ENCODE measurements at regions not wholly inside any gene's neighbourhood (a gene's known extent, or its start where the extent isn't known, plus 50 kb on each side); places are given as distances from the start of the nearest gene placed in this dataset.

DNA sequence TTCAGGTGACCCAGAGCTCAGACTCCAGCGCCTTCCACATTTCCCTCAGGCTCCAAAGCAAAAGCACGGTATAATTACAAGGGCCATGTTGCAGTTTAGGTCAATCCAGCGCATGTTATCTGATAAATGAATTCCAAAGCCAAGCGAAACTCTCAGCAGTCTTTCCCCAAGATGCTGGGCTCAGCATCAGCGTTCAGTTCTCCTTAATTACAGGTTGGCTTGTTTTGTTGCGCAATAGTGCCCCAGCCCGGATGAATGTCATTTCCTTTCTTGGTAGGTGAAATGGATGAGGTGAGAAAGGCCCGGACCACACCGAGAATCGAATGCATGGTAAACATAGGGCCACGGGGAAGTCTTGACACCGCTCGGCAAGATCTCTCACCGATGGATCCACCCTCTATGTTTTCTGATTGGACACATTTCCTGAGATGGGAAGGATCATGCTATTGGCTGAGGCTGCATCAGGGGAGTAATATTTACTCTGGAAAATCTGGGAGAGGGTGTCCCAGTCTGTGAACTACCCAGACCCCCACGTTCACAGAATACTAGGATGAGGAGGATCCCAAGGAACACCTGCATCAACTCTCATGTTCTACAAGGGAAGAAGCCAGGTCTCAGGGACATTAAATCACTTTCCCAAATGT lies 221.2 kb upstream of the ANKRD55 start:
- DNase-seq = no peak

GRCh38 chr5:56451742-56452141 lies 218.6 kb upstream of the ANKRD55 start:
- DNase-seq = no peak

GRCh38 chr5:56450766-56451165 lies 217.6 kb upstream of the ANKRD55 start:
- DNase-seq = no peak

GRCh38 chr5:56449071-56449640 lies 216.0 kb upstream of the ANKRD55 start:
- DNase-seq = no peak

- DNase-seq = no peak
These were observed 214.5 kb upstream of the ANKRD55 start for GRCh38 chr5:56447656-56448055.

- DNase-seq = no peak
These were observed 214.1 kb upstream of the ANKRD55 start for GRCh38 chr5:56447232-56447631.

DNA sequence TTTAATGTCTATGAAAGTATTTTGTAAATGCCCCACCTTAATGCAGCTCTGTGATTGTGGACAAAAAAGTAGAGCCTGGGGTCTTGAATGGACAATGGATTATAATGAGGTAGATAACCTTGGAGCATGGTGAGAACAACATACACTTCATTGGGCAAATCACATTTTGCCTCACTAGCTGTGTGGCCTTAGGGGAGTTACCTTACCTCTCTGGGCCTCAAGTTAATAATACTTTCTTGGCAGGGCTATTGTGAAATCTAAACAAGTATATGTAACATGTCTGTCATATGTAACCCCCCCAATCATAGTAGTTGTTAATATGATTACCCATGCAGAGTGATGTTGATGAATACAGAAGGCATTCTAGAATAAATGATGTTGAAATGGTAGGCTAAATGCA lies 213.6 kb upstream of the ANKRD55 start:
- DNase-seq = no peak

GRCh38 chr5:56443826-56444225 lies 210.7 kb upstream of the ANKRD55 start:
- no peak for DNase-seq

GRCh38 chr5:56440871-56441740 lies 208.0 kb upstream of the ANKRD55 start:
- DNase-seq = peak; percentile 63

DNA sequence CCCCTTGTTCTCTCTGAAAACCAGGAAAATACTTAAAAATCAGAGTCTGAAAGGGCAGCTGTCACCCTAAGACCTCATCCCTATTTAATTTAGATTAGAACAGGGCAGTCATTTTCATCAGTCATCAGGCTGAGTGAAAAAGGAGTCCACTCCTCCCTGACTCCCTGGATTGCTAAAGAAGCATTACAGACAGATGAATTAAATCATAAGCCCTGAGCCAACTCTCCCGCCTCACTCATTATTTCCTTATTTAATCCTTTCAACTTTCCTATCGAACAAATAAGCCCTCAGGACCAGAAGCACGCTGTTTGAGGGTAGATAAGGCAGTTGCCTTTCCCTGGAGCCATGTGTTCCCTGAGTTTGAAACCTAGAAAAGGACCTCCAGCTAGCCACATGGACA lies 201.9 kb upstream of the ANKRD55 start:
- DNase-seq = no peak

- no peak for DNase-seq
These were observed 200.0 kb upstream of the ANKRD55 start for GRCh38 chr5:56433039-56433617.

DNA sequence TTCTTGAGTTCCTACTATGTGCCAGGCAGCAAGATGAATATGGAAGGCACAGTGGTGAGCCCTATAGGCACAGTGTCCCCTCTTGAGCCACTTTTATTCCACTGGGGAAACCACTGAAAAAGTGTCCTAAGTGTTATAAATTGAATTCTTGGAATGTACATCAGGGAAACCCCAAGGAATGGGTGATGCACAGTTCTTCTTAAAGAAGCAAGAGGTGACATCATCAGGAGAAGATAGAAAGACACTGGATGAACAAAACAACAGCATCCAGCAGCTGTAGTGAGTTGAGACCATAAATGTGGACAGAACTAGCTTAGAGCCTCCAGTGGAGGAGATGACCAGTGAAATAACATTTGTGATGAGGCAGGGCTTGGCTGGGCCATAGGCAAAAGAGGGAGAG lies 199.2 kb upstream of the ANKRD55 start:
- peak in 1 of 2 donors; percentile 29 for DNase-seq

DNA sequence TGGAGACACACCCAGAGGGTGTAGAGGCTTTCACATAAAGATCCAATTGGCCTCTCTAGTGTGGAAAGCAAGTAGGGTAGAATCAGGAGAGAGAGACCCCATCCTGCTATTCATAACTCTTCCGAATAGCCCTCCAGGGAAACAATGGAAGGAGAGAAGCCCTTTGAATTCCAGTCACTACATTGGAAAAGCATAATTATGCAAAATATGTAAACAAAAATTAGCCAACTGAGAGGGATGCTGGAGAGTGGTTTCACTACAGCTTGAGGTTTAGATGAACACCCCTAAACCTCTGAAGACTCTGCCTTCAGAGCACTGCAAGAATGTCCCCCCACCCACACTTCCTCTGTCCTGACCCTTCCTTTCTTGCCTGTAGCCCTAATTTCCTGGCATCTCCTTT lies 197.3 kb upstream of the ANKRD55 start:
- DNase-seq = no peak

GRCh38 chr5:56429110-56429561 lies 196.0 kb upstream of the ANKRD55 start:
- no peak for DNase-seq

GRCh38 chr5:56426693-56427092 lies 193.6 kb upstream of the ANKRD55 start:
- DNase-seq = no peak

DNA sequence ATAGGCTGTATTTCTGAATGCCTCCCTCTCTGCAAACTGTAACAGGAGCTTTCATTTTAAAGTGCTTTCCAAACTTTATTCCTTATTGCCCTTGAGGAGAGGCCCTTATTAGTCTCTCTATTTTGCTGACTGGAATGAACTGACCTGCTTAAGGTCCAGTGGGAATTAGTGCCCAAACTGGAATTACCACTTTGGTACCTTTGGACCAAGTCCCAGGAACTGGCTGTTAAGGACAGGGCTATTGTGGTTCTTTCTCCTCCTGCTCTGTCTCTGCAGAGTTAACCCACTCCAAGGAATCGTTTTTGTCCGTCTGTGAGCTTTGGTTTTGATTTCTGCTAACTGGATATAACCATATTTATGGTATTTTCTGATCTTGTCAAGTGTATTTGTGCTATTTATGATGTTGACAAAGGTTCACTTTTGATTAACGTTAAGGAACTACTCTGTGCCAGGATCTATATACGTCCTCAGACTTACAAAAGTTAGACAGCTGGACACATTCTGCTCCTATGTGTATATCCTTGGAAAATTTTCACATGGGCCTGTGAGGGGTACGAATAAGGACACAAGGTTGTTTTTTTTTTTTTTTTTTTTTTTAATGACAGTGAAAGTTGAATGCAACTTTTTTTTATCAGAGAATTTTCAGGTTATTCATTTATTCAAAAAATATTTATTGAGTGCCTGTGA lies 189.1 kb upstream of the ANKRD55 start:
- DNase-seq = no peak

DNA sequence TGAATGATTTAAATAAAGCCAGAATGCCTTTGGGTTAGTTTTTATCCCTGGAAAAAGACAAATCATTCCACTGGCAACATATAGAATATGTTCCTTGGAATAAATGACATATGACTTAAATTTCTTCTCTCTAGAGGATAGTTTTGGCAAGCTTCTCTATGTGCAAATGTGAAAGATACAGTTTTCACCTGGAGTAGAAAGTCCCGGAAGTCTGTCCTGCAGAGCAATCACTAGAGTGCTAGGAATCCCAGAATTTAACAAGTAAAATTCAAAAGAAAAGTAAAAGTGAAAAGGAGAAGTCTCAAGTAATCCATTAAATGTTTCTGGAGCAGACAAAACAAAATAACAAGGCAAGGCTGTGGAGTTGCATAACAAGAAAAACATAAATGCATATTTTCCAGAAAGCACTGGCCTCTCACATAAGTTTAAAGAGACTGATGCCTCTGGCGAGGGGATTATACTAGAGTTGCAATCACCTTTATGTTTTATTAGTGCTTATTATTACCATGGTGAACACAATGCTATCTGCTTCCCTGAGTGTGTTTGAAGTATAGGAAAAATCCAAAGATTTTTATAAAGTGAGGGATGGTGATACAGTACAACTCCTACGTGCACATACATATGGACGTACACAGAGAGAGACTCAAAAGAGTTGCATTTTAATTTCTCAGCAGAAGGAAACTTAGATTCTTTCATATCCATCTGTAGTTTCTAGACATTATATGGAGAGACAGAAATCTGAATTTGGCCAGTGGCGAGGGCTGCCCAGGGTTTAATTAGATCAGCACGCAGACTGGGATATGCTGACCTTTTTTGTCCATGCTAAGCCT lies 188.3 kb upstream of the ANKRD55 start:
- DNase-seq = no peak

DNA sequence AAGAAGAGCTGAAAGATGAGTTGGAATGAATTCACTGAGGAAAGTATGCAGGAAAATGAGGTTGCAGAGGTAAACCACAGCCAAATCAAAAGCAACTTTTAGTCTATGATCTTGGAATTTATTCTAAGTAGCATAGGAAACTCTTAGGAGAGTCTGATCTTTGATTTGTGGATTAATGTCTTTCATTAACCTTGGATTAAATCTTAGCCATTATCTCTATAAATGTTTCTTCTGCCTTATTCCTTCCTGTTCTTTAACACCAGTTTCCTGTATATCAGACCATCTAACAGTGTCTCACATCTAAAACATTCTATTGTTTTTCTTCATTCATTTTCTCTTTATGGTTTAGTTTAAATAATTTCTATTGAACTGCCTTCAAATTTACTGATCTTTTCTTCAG lies 187.2 kb upstream of the ANKRD55 start:
- DNase-seq = no peak

- DNase-seq = no peak
These were observed 186.5 kb upstream of the ANKRD55 start for GRCh38 chr5:56419667-56420066.

GRCh38 chr5:56415356-56415765 lies 182.2 kb upstream of the ANKRD55 start:
- peak; percentile 95 to 97 for DNase-seq

DNA sequence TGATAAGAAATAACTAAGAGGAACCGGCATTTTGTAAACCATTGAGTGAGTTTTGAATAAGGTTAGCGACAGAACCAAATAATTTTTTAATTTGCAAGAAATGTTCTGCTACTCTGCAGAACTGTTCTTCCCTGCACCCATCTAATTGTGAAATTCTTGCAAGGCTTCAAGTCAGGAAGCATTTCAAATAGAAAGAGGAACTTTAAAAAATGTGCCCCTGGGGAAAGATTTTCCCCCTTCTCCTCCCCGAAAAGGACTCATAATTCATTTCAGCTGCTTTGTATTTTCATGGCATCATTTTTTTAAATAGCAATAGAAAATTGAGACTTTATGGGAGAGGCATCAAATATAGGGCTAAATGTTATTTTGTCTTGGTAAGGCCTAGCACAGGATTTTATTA lies 180.9 kb upstream of the ANKRD55 start:
- DNase-seq = peak; percentile 83 to 84

DNA sequence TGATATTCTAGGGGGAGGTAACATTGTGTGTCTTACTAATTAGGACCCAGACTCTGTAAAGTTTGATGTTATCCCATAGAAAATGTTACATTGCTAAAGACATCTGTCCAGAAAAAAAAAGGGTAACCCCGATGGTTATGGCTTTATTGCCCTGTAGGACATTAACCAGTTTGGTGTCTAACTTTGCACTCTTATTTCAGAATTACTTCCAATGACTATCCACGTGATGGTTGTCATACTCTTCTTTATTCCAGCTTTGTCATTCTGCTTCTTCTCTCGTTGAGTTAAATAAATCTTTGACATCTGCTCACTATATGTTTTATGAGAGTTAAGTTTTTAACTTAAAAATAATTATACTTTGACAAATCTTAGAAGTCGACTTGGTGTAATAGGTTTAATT lies 180.4 kb upstream of the ANKRD55 start:
- DNase-seq = no peak
